HS-27A (cell line): ENCODE measurements at regions not wholly inside any gene's neighbourhood (a gene's known extent, or its start where the extent isn't known, plus 50 kb on each side); places are given as distances from the start of the nearest gene placed in this dataset.

Source experiments
- DNase-seq: peaks from one replicate; pipeline ENCODE4 v3.0.0-alpha.2; 2012; ENCODE audit warnings: low read depth, missing footprints

- DNase-seq, result no peak
These were observed 1008.3 kb downstream of the EFNB2 start for GRCh38 chr13:105527127-105527526.

GRCh38 chr13:105519771-105520170 lies 1015.7 kb downstream of the EFNB2 start:
- no peak for DNase-seq

GRCh38 chr13:105518086-105518485 lies 1017.4 kb downstream of the EFNB2 start:
- no peak for DNase-seq

- DNase-seq, result no peak
These were observed 1021.1 kb downstream of the EFNB2 start for GRCh38 chr13:105514401-105514800.

GRCh38 chr13:105513448-105513847 lies 1022.0 kb downstream of the EFNB2 start:
- DNase-seq, result no peak

GRCh38 chr13:105509981-105510762 lies 1025.3 kb downstream of the EFNB2 start:
- DNase-seq, result no peak

GRCh38 chr13:105506463-105506862 lies 1029.0 kb downstream of the EFNB2 start:
- DNase-seq, result no peak

- no peak for DNase-seq
These were observed 1033.3 kb downstream of the EFNB2 start for GRCh38 chr13:105502193-105502592.

GRCh38 chr13:105497597-105497996 lies 1037.9 kb downstream of the EFNB2 start:
- no peak for DNase-seq

- DNase-seq, result no peak
These were observed 1043.2 kb downstream of the EFNB2 start for GRCh38 chr13:105492216-105492615.

- no peak for DNase-seq
These were observed 1044.1 kb downstream of the EFNB2 start for GRCh38 chr13:105491345-105491744.

- DNase-seq, result no peak
These were observed 1050.4 kb downstream of the EFNB2 start for GRCh38 chr13:105485081-105485480.

GRCh38 chr13:105474983-105475610 lies 1060.4 kb downstream of the EFNB2 start:
- DNase-seq, result peak; percentile 26

GRCh38 chr13:105471673-105472072 lies 1063.8 kb downstream of the EFNB2 start:
- no peak for DNase-seq

- no peak for DNase-seq
These were observed 1069.1 kb downstream of the EFNB2 start for GRCh38 chr13:105466376-105466775.

- DNase-seq, result no peak
These were observed 1069.7 kb downstream of the EFNB2 start, which contains the start of gene DAOA for GRCh38 chr13:105465745-105466144. DAOA (plus strand) TSS chr13:105466045.

- DNase-seq, result no peak
These were observed 1070.2 kb downstream of the EFNB2 start for GRCh38 chr13:105465251-105465650.

GRCh38 chr13:105464249-105464648 lies 1071.2 kb downstream of the EFNB2 start:
- no peak for DNase-seq

GRCh38 chr13:105463011-105463501 lies 1072.4 kb downstream of the EFNB2 start:
- no peak for DNase-seq

GRCh38 chr13:105462098-105462497 lies 1073.4 kb downstream of the EFNB2 start:
- no peak for DNase-seq

GRCh38 chr13:105452895-105453294 lies 1082.6 kb downstream of the EFNB2 start:
- DNase-seq, result no peak

GRCh38 chr13:105450784-105451183 lies 1084.7 kb downstream of the EFNB2 start:
- DNase-seq, result no peak

- no peak for DNase-seq
These were observed 1086.7 kb downstream of the EFNB2 start for GRCh38 chr13:105448811-105449210.
